ENCODE measurements at regions not wholly inside any gene's neighbourhood (a gene's known extent, or its start where the extent isn't known, plus 50 kb on each side); places are given as distances from the start of the nearest gene placed in this dataset.

DNA sequence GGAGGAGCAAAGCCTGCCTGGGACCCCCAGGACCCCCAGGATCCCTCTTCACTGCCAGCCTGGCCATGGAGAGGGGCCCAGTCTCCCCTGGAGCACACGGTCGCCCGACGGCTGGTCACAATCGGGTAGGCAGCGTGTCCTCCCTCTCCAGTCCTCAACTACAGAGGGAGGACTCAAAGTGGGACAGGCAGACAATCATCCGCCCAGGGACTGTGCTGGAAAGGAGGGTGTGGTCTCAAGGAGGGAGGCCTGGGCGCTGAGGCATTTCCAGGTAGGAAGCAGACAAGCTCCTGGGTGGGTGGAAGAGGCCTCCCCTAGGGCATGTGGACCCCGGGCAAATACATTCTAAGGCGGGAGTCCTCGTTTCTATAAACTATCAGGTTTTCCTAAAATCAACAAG lies 93.2 kb upstream of the ADAMTS2 start:
- TF ChIP-seq CREB1 (IDR thresholded peaks at IDR 0.05; ENCODE audit: low read depth), result no peak
- no peak for TF ChIP-seq RUNX3 (IDR thresholded peaks at IDR 0.05; ENCODE audit: low read length)
- TF ChIP-seq, protein P1, sequence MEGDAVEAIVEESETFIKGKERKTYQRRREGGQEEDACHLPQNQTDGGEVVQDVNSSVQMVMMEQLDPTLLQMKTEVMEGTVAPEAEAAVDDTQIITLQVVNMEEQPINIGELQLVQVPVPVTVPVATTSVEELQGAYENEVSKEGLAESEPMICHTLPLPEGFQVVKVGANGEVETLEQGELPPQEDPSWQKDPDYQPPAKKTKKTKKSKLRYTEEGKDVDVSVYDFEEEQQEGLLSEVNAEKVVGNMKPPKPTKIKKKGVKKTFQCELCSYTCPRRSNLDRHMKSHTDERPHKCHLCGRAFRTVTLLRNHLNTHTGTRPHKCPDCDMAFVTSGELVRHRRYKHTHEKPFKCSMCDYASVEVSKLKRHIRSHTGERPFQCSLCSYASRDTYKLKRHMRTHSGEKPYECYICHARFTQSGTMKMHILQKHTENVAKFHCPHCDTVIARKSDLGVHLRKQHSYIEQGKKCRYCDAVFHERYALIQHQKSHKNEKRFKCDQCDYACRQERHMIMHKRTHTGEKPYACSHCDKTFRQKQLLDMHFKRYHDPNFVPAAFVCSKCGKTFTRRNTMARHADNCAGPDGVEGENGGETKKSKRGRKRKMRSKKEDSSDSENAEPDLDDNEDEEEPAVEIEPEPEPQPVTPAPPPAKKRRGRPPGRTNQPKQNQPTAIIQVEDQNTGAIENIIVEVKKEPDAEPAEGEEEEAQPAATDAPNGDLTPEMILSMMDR (IDR thresholded peaks at IDR 0.05 in 2 of 3, conservative IDR thresholded peaks at IDR 0.05 in 1 of 3; ENCODE audit: control insufficient read depth in 2 of 3, extremely low read depth in 1 of 3, insufficient read depth in 1 of 3, low read depth in 3 of 3, low read length in 3 of 3), result no peak
- TF ChIP-seq ZNF24 (IDR thresholded peaks at IDR 0.05), result no peak
- no peak for TF ChIP-seq TAF1 (IDR thresholded peaks at IDR 0.05; ENCODE audit: borderline replicate concordance, low read depth, low read length)
- no peak for TF ChIP-seq EZH2 (IDR thresholded peaks at IDR 0.05; ENCODE audit: borderline replicate concordance, control insufficient read depth, low read depth, low read length)
- TF ChIP-seq KAT2A (conservative IDR thresholded peaks at IDR 0.05; ENCODE audit: control insufficient read depth, low read depth, low read length), result no peak
- no peak for TF ChIP-seq TCF12 (IDR thresholded peaks at IDR 0.05; ENCODE audit: low read depth, low read length)
- no peak for TF ChIP-seq MTA3 (IDR thresholded peaks at IDR 0.05; ENCODE audit: borderline replicate concordance, low read length)
